ENCODE measurements at regions not wholly inside any gene's neighbourhood (a gene's known extent, or its start where the extent isn't known, plus 50 kb on each side); places are given as distances from the start of the nearest gene placed in this dataset.

DNA sequence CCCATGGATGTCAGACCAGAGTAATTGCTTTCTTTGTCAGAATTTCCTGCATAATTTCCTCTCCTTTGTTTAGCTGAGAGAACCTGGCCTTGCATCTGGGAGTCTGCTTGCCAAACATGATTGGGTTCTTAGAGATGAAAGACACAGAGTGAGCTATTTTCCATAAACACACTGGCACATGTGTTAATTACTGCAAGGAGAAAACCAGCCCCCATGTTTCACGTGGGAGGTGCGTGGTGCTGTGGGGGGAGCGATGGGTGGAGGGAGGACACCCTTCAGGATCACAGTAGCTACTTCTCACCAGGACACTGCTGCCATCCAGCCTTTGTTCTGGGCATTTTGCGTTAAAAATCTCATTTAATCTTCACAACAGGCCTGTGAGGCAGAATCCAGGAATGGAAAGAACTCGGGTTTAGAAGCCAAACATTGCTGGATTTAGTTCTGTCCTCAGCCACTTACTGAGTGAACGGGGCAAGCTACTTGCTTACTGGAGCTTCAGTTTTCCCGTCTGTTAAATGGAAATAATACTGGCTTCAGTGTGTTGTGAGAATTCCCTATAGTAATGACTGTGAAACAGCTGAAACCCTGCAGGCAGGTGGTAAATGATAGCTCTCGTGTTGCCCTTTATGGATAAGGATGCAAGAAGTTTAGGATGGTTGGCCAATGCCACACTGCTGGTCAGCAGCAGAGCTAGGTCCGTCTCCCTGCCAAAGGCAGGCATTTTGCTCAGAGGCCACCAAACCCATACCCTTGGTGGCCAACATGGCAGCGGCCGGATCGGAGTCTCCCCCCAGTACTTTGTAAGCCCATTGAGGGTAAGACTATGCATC is 100.1 kb upstream of the ASAP2 start:
- no peaks in the 10 kb centered on the region for H3K36me3 ChIP-seq (ENCODE audit: insufficient read depth, low read length)
- H3K9me3 ChIP-seq (ENCODE audit: low read length) = no peaks in the 10 kb centered on the region
- ChIA-PET CTCF (no interaction called here), POLR2A (no interaction called here)
- H3K4me3 ChIP-seq (ENCODE audit: low read length) = no peak overlapping the region
- H3K27me3 ChIP-seq (ENCODE audit: insufficient read depth, low read length, poor library complexity, severe bottlenecking) = no peaks in the 10 kb centered on the region
- no peaks in the 10 kb centered on the region for H3K4me1 Mint-ChIP-seq
- H3K4me3 Mint-ChIP-seq = no peak overlapping the region
- H3K27ac Mint-ChIP-seq = no peak overlapping the region
- H3K9me3 Mint-ChIP-seq = no peaks in the 10 kb centered on the region
- DNase-seq = no peak
- no peaks in the 10 kb centered on the region for H3K4me1 ChIP-seq (ENCODE audit: insufficient read depth, low read length)
- H3K27me3 Mint-ChIP-seq = peaks cover 5 to 6% of the 10 kb centered on the region in 2 donors
- no peaks in the 10 kb centered on the region for H3K36me3 Mint-ChIP-seq
- no peak overlapping the region for H3K27ac ChIP-seq (ENCODE audit: low read depth, low read length)

- ChIA-PET CTCF (no interaction called here), POLR2A (no interaction called here)
- Histone ChIP-seq H3K27ac (ENCODE audit: low read depth, low read length) (no peak overlapping the region), H3K27me3 (ENCODE audit: insufficient read depth, low read length, poor library complexity, severe bottlenecking) (no peaks in the 10 kb centered on the region), H3K9me3 (ENCODE audit: low read length) (no peaks in the 10 kb centered on the region), H3K4me3 (ENCODE audit: low read length) (no peak overlapping the region), H3K4me1 (ENCODE audit: insufficient read depth, low read length) (no peaks in the 10 kb centered on the region), H3K36me3 (ENCODE audit: insufficient read depth, low read length) (no peaks in the 10 kb centered on the region)
- peaks cover 6 to 7% of the 10 kb centered on the region in 2 donors for H3K27me3 Mint-ChIP-seq
- no peak for DNase-seq
- no peak overlapping the region for H3K27ac Mint-ChIP-seq
- no peak overlapping the region for H3K4me3 Mint-ChIP-seq
- H3K36me3 Mint-ChIP-seq = no peaks in the 10 kb centered on the region
- no peaks in the 10 kb centered on the region for H3K4me1 Mint-ChIP-seq
- no peaks in the 10 kb centered on the region for H3K9me3 Mint-ChIP-seq
Observed at GRCh38 chr2:9105601-9106337, 100.8 kb upstream of the ASAP2 start.

- Histone ChIP-seq H3K27ac (ENCODE audit: low read depth, low read length) (no peak overlapping the region), H3K36me3 (ENCODE audit: insufficient read depth, low read length) (no peaks in the 10 kb centered on the region), H3K4me1 (ENCODE audit: insufficient read depth, low read length) (no peaks in the 10 kb centered on the region), H3K9me3 (ENCODE audit: low read length) (no peaks in the 10 kb centered on the region), H3K4me3 (ENCODE audit: low read length) (no peak overlapping the region), H3K27me3 (ENCODE audit: insufficient read depth, low read length, poor library complexity, severe bottlenecking) (no peaks in the 10 kb centered on the region)
- DNase-seq = no peak
- Mint-ChIP-seq H3K27me3 (peaks cover 8 to 17% of the 10 kb centered on the region in 2 donors), H3K27ac (no peak overlapping the region), H3K9me3 (no peaks in the 10 kb centered on the region), H3K36me3 (no peaks in the 10 kb centered on the region), H3K4me3 (no peak overlapping the region), H3K4me1 (peaks cover 5 to 9% (median 8%) of the 10 kb centered on the region in 3 donors)
- POLR2A ChIA-PET = no interaction called here
- CTCF ChIA-PET = no interaction called here
Observed at GRCh38 chr2:9103663-9104277, 100.3 kb upstream of the MBOAT2 start.

GRCh38 chr2:9102861-9103662 is 99.6 kb upstream of the MBOAT2 start:
- Mint-ChIP-seq H3K27ac (no peak overlapping the region), H3K4me1 (peaks cover 5 to 10% (median 9%) of the 10 kb centered on the region in 3 donors), H3K36me3 (no peaks in the 10 kb centered on the region), H3K27me3 (peaks cover 8 to 19% of the 10 kb centered on the region in 2 donors), H3K9me3 (no peaks in the 10 kb centered on the region), H3K4me3 (no peak overlapping the region)
- Histone ChIP-seq H3K4me3 (ENCODE audit: low read length) (no peak overlapping the region), H3K27ac (ENCODE audit: low read depth, low read length) (no peak overlapping the region), H3K9me3 (ENCODE audit: low read length) (no peaks in the 10 kb centered on the region), H3K27me3 (ENCODE audit: insufficient read depth, low read length, poor library complexity, severe bottlenecking) (no peaks in the 10 kb centered on the region), H3K4me1 (ENCODE audit: insufficient read depth, low read length) (no peaks in the 10 kb centered on the region), H3K36me3 (ENCODE audit: insufficient read depth, low read length) (no peaks in the 10 kb centered on the region)
- CTCF ChIA-PET = no interaction called here
- no peak for DNase-seq
- POLR2A ChIA-PET = no interaction called here

GRCh38 chr2:9101763-9102425 is 98.4 kb upstream of the MBOAT2 start:
- CTCF ChIA-PET = no interaction called here

GRCh38 chr2:9100080-9100876 is 96.8 kb upstream of the MBOAT2 start:
- no peaks in the 10 kb centered on the region for H3K27me3 ChIP-seq (ENCODE audit: insufficient read depth, low read length, poor library complexity, severe bottlenecking)
- H3K4me1 ChIP-seq (ENCODE audit: insufficient read depth, low read length) = no peaks in the 10 kb centered on the region
- ChIA-PET POLR2A (no interaction called here), CTCF (no interaction called here)
- H3K27me3 Mint-ChIP-seq = peaks cover 9 to 26% of the 10 kb centered on the region in 2 donors
- no peak overlapping the region for H3K27ac ChIP-seq (ENCODE audit: low read depth, low read length)
- no peaks in the 10 kb centered on the region for H3K36me3 ChIP-seq (ENCODE audit: insufficient read depth, low read length)
- H3K9me3 Mint-ChIP-seq = no peaks in the 10 kb centered on the region
- H3K4me3 Mint-ChIP-seq = no peak overlapping the region
- no peak for DNase-seq
- no peaks in the 10 kb centered on the region for H3K9me3 ChIP-seq (ENCODE audit: low read length)
- H3K4me1 Mint-ChIP-seq = peaks cover 5 to 10% (median 9%) of the 10 kb centered on the region in 3 donors
- no peak overlapping the region for H3K4me3 ChIP-seq (ENCODE audit: low read length)
- no peak overlapping the region for H3K27ac Mint-ChIP-seq
- H3K36me3 Mint-ChIP-seq = no peaks in the 10 kb centered on the region

More at GRCh38 chr2:9101763-9102425, 98.4 kb upstream of the MBOAT2 start:
- Histone ChIP-seq H3K27ac (ENCODE audit: low read depth, low read length) (no peak overlapping the region), H3K4me3 (ENCODE audit: low read length) (no peak overlapping the region), H3K27me3 (ENCODE audit: insufficient read depth, low read length, poor library complexity, severe bottlenecking) (no peaks in the 10 kb centered on the region), H3K4me1 (ENCODE audit: insufficient read depth, low read length) (no peaks in the 10 kb centered on the region), H3K36me3 (ENCODE audit: insufficient read depth, low read length) (no peaks in the 10 kb centered on the region), H3K9me3 (ENCODE audit: low read length) (no peaks in the 10 kb centered on the region)
- POLR2A ChIA-PET = no interaction called here
- no peak overlapping the region for H3K27ac Mint-ChIP-seq
- DNase-seq = no peak
- peaks cover 5 to 10% (median 9%) of the 10 kb centered on the region in 3 donors for H3K4me1 Mint-ChIP-seq
- H3K36me3 Mint-ChIP-seq = no peaks in the 10 kb centered on the region
- H3K27me3 Mint-ChIP-seq = peaks cover 8 to 25% of the 10 kb centered on the region in 2 donors
- H3K4me3 Mint-ChIP-seq = no peak overlapping the region
- H3K9me3 Mint-ChIP-seq = no peaks in the 10 kb centered on the region

- peak overlapping the region in 6 of 7 donors; percentile 22 to 69 (median 40) for H3K4me3 Mint-ChIP-seq
- DNase-seq = no peak
Observed at GRCh38 chr2:9099341-9099751, 95.9 kb upstream of the MBOAT2 start.

More at GRCh38 chr2:9099341-9099751, 95.9 kb upstream of the MBOAT2 start:
- Mint-ChIP-seq H3K4me1 (peaks cover 5 to 10% (median 9%) of the 10 kb centered on the region in 3 donors), H3K9me3 (no peaks in the 10 kb centered on the region), H3K27ac (peak overlapping the region in 2 of 8 donors; percentile 27 to 72), H3K36me3 (no peaks in the 10 kb centered on the region), H3K27me3 (peaks cover 13 to 33% of the 10 kb centered on the region in 2 donors)
- CTCF ChIA-PET = no interaction called here
- Histone ChIP-seq H3K27me3 (ENCODE audit: insufficient read depth, low read length, poor library complexity, severe bottlenecking) (no peaks in the 10 kb centered on the region), H3K9me3 (ENCODE audit: low read length) (no peaks in the 10 kb centered on the region), H3K4me3 (ENCODE audit: low read length) (no peak overlapping the region), H3K4me1 (ENCODE audit: insufficient read depth, low read length) (no peaks in the 10 kb centered on the region), H3K27ac (ENCODE audit: low read depth, low read length) (no peak overlapping the region), H3K36me3 (ENCODE audit: insufficient read depth, low read length) (no peaks in the 10 kb centered on the region)
- POLR2A ChIA-PET = no interaction called here

Data from CD8-positive, alpha-beta memory T cell (primary cell).